ENCODE measurements at regions not wholly inside any gene's neighbourhood (a gene's known extent, or its start where the extent isn't known, plus 50 kb on each side); places are given as distances from the start of the nearest gene placed in this dataset.

GRCh38 chr10:78730754-78731153 lies 338.0 kb upstream of the ZMIZ1 start:
- DNase-seq = no peak

GRCh38 chr10:78731675-78732074 lies 337.1 kb upstream of the ZMIZ1 start:
- DNase-seq = no peak

GRCh38 chr10:78732381-78732780 lies 336.4 kb upstream of the ZMIZ1 start:
- DNase-seq = no peak

- DNase-seq = no peak
Measured at GRCh38 chr10:78736926-78737630, 331.7 kb upstream of the ZMIZ1 start.

DNA sequence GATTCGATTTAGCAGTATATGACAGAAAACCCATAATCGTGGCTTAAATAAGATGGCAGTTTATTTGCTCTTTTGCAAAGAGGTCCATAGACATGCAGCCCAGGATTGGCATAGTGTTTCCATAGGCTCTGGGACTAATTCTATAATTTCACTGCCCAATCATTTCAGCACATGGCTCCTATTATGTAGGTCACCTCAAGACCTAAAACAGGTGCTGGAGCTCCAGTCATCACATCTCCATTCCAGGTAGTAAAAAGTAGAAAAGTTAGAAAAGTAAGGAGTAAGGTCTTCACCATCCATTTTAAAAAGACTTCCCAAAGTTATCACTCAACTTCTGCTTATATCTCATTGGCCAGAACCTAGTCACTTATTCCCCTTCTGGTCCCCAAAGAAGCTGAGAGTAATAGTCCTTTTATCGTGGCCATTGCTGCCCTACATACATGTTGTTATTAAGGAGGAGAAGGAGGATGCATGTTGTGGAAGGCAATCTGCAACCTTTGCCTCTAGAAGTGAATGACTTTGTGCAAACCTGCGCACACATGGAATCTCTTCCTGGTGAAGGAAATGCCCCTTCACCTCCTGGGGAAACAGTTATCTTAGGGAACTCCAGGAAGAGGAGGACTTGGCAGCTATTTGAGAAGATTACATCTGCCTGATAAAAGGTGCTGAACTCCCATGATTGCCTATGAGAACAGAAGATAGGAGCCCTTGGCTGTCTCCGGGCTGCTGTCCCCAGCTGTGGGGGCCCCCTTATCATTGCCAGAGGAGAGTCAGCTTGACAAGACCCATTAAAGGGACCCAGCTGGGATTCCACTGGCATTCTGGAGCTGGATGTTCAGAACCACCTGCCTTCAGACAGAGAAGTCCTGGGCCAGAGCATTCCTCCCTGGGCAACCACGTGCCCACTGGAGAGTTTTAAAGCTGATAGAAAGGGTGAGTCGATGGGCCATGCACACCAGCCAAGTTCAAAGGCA lies 330.6 kb upstream of the ZMIZ1 start:
- no peak for DNase-seq

- no peak for DNase-seq
Measured at GRCh38 chr10:78738861-78739260, 329.9 kb upstream of the ZMIZ1 start.

DNA sequence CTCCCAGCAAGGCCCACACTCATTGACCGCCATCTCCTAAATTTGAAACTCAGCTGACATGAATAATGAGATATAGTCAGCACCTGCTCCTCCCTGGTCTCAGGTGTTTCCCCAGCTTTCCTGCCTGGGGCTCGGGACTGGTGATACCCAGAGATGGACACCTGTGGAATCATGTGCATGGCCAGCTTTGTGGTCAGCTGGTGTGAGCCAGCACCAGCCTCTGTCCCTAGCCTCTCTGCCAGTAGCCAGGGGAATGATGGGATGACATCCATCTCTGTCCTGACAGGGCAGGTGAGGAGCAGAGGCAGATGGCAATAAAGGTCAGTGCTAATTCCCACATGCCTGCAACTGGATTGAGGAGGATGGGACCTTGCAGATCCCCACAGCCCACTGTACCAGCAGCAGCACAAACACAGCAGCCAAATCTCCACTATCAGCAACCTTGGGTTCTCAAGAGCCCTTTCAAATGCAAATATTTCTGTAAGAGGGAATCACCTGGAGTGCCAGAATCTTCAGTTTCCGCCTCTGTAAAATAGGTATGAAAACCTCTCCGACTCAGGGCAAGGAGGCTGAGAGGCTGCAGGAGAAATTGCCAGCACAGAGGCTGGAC lies 329.2 kb upstream of the ZMIZ1 start:
- no peak for DNase-seq

DNA sequence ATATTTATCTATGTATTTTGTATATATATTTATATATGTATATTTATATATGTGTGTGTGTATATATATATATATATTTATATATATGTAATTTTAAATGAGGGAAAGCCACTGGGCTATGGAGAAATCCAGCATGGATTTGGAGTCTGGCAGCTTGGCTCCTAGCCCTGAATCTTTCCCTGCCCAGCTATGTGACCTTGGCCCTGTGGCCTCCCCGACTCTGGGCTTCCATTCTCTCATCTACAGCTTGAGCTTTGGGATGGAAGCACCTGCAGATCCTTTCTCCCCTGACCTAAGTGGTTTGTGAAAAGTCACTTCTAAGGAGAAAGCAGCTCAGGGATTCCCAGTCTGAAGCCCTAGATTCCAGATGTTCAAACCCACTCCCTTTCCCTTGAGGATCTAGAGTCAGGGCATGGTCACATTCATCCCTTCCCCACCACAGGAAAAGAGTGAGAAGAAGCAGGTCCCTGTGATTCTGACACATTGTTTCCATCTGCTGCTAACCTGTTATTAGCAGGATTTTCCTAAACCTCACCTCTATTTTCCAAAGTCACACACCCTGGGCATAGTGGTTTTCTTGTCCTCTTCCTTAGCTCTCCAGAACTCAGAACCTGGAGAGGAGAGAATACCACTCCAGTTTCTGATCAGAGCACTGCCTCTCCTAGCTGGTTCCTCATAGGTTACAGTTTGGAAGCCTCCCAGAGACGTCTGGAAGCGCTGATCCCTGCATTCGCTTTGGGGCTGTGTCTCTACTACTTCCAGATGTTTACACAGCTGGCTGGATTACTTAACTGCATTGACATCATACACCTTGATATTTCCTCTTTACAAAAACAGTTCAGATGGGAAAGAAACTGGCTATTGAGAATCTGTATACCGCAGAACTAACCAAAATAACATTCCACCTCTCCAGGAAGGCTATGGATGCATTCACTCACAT lies 327.5 kb upstream of the ZMIZ1 start:
- DNase-seq = no peak

DNA sequence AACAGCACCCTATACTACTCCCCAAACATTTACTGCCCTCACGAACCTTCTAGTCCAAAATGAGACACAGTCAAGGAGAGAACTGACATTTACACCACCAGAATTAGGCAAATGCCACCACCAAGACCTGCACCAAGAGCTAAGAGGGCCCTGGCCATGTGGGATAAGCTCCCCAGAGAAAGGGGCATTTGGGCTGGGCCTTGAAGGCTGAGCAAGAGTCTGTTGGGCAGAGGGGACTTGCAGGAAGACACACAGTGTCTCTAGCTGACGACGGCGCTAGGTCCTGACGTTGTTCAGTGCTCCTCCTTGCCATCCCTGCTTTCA lies 326.4 kb upstream of the ZMIZ1 start:
- DNase-seq = no peak

DNA sequence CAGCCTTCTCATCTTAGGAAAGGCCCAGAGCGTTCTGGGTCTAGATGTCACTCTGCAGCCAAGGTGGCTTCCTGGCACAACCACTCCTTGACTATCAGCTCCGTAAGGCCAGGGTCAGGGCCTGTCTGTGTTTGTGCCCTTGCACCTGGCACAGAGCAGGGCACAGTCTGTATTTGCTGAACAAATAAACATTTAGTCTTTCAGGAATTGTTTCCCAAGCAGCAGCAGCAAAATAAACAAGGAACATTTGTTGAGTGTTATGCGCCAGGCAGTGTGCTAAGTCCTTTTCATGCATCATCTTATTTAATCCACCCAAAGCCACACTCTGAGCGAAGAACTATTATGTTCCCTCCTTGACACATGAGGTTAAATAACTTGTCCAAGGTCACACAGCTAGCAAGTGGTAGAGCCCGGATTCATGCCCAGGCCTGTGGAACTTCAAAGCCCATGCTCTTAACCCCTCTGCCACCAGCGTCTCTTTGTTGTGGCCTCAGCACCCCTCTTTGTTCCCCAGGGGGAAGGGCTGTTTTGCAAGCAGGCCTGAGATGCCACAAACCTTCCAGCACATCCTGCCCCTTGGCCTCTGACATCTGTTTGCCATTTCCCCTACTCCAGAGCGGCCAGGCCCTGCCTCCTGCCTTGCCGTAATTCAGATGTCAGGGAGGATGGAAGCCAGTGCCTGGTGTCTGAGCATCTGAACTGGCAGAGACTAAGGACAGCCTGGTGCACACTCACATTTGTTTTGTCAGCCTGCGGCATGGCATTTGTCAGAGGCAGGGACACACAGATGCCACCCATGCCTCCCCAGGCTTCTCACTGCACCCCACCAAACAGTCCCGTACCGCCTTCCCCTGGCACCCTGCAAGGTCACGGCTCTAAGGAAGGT lies 325.8 kb upstream of the ZMIZ1 start:
- DNase-seq = peak; percentile 79

GRCh38 chr10:78744056-78744455 lies 324.7 kb upstream of the ZMIZ1 start:
- no peak for DNase-seq

DNA sequence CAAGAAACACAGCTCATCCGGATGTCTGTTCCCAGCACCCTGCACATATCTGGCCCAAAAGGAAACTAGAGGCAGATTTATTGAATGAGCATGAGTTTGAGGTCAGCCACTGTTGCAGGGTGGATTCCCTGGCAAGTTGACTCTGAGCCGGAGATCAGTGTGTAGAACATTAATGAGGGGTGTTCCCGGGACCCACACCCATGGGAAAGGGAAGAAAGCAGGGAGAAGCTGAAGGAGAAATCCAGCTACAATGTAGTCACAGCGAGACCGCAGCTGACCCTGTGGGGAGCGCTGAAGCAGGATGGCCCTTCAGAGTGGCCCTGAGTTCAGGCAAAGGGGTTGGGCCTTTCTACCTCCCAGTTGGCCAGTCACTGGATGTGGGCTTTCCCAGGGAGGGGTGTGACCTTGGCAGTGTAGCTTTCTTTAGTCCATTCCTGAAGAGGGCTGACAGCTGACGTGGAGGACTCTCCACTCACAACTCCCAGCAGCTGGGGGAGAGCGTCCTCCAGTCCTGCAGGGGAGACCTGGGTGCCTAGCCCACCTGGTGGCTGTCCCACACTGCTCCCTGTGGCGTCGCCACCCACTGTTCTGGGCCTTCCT lies 324.2 kb upstream of the ZMIZ1 start:
- no peak for DNase-seq

DNA sequence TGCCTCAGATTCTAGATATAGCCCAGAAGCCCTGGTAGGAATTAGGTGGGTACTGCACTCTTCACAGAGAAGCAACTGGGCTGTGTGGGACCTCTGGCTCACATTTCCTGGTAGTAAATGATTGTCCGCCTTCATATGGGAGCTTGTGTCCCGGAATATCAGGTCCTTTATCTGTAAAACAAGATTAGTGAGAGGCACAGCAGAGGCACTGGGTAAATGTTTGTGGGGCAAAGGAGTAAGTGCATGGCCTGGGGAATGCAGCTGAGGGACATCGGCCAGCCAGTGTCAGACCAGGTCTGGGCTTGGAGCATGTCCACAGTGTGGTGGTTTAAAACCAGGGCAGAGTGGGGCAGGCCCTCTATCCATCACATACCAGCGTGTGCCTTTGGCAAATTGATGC lies 323.3 kb upstream of the ZMIZ1 start:
- no peak for DNase-seq

GRCh38 chr10:78746155-78746763 lies 322.5 kb upstream of the ZMIZ1 start:
- DNase-seq = no peak

- no peak for DNase-seq
Measured at GRCh38 chr10:78747401-78748234, 321.1 kb upstream of the ZMIZ1 start.

- DNase-seq = no peak
Measured at GRCh38 chr10:78748235-78748533, 320.6 kb upstream of the ZMIZ1 start.

- no peak for DNase-seq
Measured at GRCh38 chr10:78749200-78749599, 319.6 kb upstream of the ZMIZ1 start.

DNA sequence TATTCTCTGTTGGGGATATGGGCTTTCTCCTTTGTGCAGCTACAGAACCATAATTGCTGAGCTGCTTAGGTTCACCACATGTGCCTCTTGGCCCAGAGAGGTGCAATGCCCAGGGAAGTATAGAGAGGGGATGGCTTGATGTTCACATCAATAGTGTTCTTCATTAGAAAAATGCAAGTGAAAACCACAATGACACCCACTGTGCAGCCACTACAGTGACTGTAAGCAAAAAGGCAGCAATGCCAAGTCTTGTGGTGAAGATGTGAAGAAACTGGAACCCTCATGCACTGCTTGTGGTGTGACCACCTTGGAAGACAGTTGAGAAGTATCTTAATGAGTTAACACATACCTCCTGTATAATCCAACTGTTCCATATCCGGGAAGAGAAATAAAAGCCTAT lies 318.9 kb upstream of the ZMIZ1 start:
- no peak for DNase-seq

- no peak for DNase-seq
Measured at GRCh38 chr10:78750418-78750817, 318.3 kb upstream of the ZMIZ1 start.

- no peak for DNase-seq
Measured at GRCh38 chr10:78751716-78752115, 317.1 kb upstream of the ZMIZ1 start.

Measured in NCI-H774 (cell line).